AG04450 (cell line): ENCODE measurements at regions not wholly inside any gene's neighbourhood (a gene's known extent, or its start where the extent isn't known, plus 50 kb on each side); places are given as distances from the start of the nearest gene placed in this dataset.

Source experiments
- CTCF ChIA-PET: fragments of 300-600, 350-600 bp; formaldehyde crosslinking; extraction: SDS; loops from one replicate; lab custom pipeline; 2022; ENCODE audit warnings: antibody characterized with exemption, inconsistent platforms; lab: Charles Lee
- POLR2A ChIA-PET: fragments of 350-600 bp; formaldehyde crosslinking; extraction: SDS; loops from one replicate; lab custom pipeline; 2021; ENCODE audit warnings: antibody characterized with exemption, inconsistent platforms; lab: Yijun Ruan, JAX
- DNase-seq: peaks from one replicate; pipeline ENCODE4 v3.0.0-alpha.2; 2011; ENCODE audit warnings: low read depth, low spot score
- H3K27ac ChIP-seq: one replicate; pipeline ENCODE4 v1.5.1; 2012; ENCODE audit warnings: low read depth, low read length, control low read depth
- H3K27me3 ChIP-seq: one replicate; pipeline ENCODE4 v1.6.0; 2012; ENCODE audit warnings: low read length; ENCODE audit not compliant: control insufficient read depth, insufficient read depth
- H3K4me3 ChIP-seq: 2 replicates; pipeline ENCODE4 v1.5.1; 2011; ENCODE audit warnings: mild to moderate bottlenecking, low read depth, low read length, control low read depth
- H3K9me3 ChIP-seq: 2 replicates; pipeline ENCODE4 v1.5.1; 2012; ENCODE audit warnings: low read length; ENCODE audit not compliant: control insufficient read depth, insufficient read depth
- CTCF ChIP-seq: IDR thresholded peaks from 2 replicates; pipeline ENCODE4 v1.5.1; 2011; ENCODE audit warnings: low read depth, low read length, control low read depth, inconsistent platforms

- no peaks in the 10 kb centered on the region; the same call in 1 of the 2 replicates for H3K9me3 ChIP-seq
- no peak overlapping the region for H3K27ac ChIP-seq
- DNase-seq = no peak
- no peaks in the 10 kb centered on the region for H3K27me3 ChIP-seq
- no peak overlapping the region for H3K4me3 ChIP-seq
- ChIA-PET POLR2A (no interaction called here), CTCF (interaction anchor here (0.7 kb wide), 1 partner anchor 430 kb away, joined by 3 read pairs; no protein-coding TSS in a partner anchor)
- no peak for TF ChIP-seq CTCF
Measured at GRCh38 chr2:215884451-215885087, 128.8 kb downstream of the MREG start.

GRCh38 chr2:215883799-215884198 lies 129.6 kb downstream of the MREG start:
- H3K27ac ChIP-seq = no peak overlapping the region
- POLR2A ChIA-PET = no interaction called here
- H3K4me3 ChIP-seq = no peak overlapping the region
- no peak for TF ChIP-seq CTCF
- H3K9me3 ChIP-seq = no peaks in the 10 kb centered on the region; the same call in 1 of the 2 replicates
- no peaks in the 10 kb centered on the region for H3K27me3 ChIP-seq
- no peak for DNase-seq
- CTCF ChIA-PET = no interaction called here

GRCh38 chr2:215882689-215883088 lies 130.7 kb downstream of the MREG start:
- DNase-seq = no peak
- POLR2A ChIA-PET = no interaction called here
- TF ChIP-seq CTCF = no peak
- Histone ChIP-seq H3K4me3 (no peak overlapping the region), H3K9me3 (no peaks in the 10 kb centered on the region; the same call in 1 of the 2 replicates), H3K27ac (no peak overlapping the region), H3K27me3 (no peaks in the 10 kb centered on the region)
- CTCF ChIA-PET = interaction anchor here (1.8 kb wide), 1 partner anchor 54 kb away, joined by 5 read pairs; no protein-coding TSS in a partner anchor

- H3K4me3 ChIP-seq = no peak overlapping the region
- no peaks in the 10 kb centered on the region for H3K27me3 ChIP-seq
- no peak for TF ChIP-seq CTCF
- no peak for DNase-seq
- ChIA-PET CTCF (interaction anchor here (1.8 kb wide), 1 partner anchor 53 kb away, joined by 5 read pairs; no protein-coding TSS in a partner anchor), POLR2A (no interaction called here)
- H3K9me3 ChIP-seq = peaks cover 2% of the 10 kb centered on the region; the same call in 1 of the 2 replicates
- H3K27ac ChIP-seq = no peak overlapping the region
Measured at GRCh38 chr2:215881582-215881981, 131.8 kb downstream of the MREG start.

GRCh38 chr2:215880970-215881369 lies 132.4 kb downstream of the MREG start:
- POLR2A ChIA-PET = no interaction called here
- DNase-seq = no peak

More at GRCh38 chr2:215880970-215881369, 132.4 kb downstream of the MREG start:
- no peak for TF ChIP-seq CTCF
- peak overlapping the region; percentile 0 for H3K27ac ChIP-seq
- H3K9me3 ChIP-seq = peaks cover 2% of the 10 kb centered on the region; the same call in 1 of the 2 replicates
- H3K4me3 ChIP-seq = no peak overlapping the region
- no peaks in the 10 kb centered on the region for H3K27me3 ChIP-seq
- CTCF ChIA-PET = interaction anchor here (0.9 to 1.8 kb wide), 2 partner anchors 30 to 53 kb away, joined by 3 to 5 read pairs; no protein-coding TSS in a partner anchor
